SU-DHL-6 (cell line): ENCODE measurements at regions not wholly inside any gene's neighbourhood (a gene's known extent, or its start where the extent isn't known, plus 50 kb on each side); places are given as distances from the start of the nearest gene placed in this dataset.

Experiments used
- CTCF ChIP-seq: fragments of 200-600 bp; sonication (generic); IDR thresholded peaks from one replicate; pipeline ENCODE4 v1.5.1; 2017; ENCODE audit warnings: antibody characterized with exemption, mild to moderate bottlenecking, low read length, moderate library complexity; ENCODE audit not compliant: insufficient read depth, poor library complexity, severe bottlenecking
- EZH2phosphoT487 ChIP-seq: fragments of 200-600 bp; sonication (generic), shearing (Covaris generic); conservative IDR thresholded peaks from 2 replicates; pipeline ENCODE4 v1.6.1; 2018; ENCODE audit warnings: mild to moderate bottlenecking, antibody characterized with exemption, low read length, moderate library complexity, mixed read lengths

GRCh38 chr6:80541181-80541580 lies 434.7 kb downstream of the BCKDHB start:
- no peak for TF ChIP-seq CTCF
- no peak for TF ChIP-seq EZH2phosphoT487
